ENCODE measurements at regions not wholly inside any gene's neighbourhood (a gene's known extent, or its start where the extent isn't known, plus 50 kb on each side); places are given as distances from the start of the nearest gene placed in this dataset.

GRCh38 chr2:173830170-173830569 lies 135.0 kb downstream of the SP3 start:
- no peak for DNase-seq

GRCh38 chr2:173831312-173832229 lies 133.6 kb downstream of the SP3 start:
- no peak for DNase-seq

- no peak for DNase-seq
Observed at GRCh38 chr2:173834141-173834540, 131.0 kb downstream of the SP3 start.

GRCh38 chr2:173835726-173836125 lies 129.4 kb downstream of the SP3 start:
- no peak for DNase-seq

- DNase-seq = no peak
Observed at GRCh38 chr2:173841110-173841509, 124.1 kb downstream of the SP3 start.

- no peak for DNase-seq
Observed at GRCh38 chr2:173843526-173843925, 121.6 kb downstream of the SP3 start.

GRCh38 chr2:173851141-173851641 lies 114.0 kb downstream of the SP3 start:
- DNase-seq = no peak

GRCh38 chr2:173854141-173854540 lies 111.0 kb downstream of the SP3 start:
- DNase-seq = no peak

GRCh38 chr2:173854840-173855239 lies 110.3 kb downstream of the SP3 start:
- DNase-seq = no peak

- no peak for DNase-seq
Observed at GRCh38 chr2:173855661-173856060, 109.5 kb downstream of the SP3 start.
